ENCODE measurements at regions not wholly inside any gene's neighbourhood (a gene's known extent, or its start where the extent isn't known, plus 50 kb on each side); places are given as distances from the start of the nearest gene placed in this dataset.

DNA sequence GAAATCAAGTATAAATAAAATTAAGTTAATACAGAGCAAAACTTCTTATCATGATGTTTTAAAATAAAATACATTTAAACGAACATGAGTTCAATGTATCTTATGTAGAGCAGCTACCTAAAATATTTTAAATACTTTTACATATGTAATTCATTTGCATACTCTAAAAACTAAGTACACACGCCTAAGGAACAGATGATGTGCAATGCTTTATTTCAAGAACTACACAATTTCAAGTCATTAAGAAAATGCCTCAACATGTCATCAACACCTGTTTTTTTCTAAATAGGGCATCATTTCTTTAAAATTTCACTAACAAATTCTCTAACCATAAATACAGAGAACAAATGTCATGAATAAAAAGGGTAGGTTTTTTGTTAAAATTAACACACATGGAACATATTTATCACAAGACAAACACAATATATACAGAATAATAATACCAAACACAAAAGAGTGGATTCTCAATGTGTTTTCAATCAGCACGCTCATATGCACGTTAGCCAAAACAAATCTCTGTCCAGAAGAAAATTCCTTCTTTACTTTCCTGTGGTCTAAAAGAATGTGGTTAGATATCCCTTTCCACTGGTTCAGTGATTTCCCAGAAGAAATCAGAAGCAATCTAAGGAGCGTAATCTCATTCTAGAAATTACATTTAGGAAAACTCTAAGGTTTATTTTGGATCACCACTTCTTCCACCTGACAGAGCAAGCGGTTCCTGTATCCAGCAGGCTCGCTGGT, 73.0 kb upstream of the PFKP start:
- no peak overlapping the region for H3K4me2 ChIP-seq (ENCODE audit: low read depth, low read length)
- no peak overlapping the region for H2BK15ac ChIP-seq (ENCODE audit: low read depth, low read length)
- H2BK20ac ChIP-seq (ENCODE audit: low read depth, low read length): no peak overlapping the region
- H4K5ac ChIP-seq (ENCODE audit: low read depth, low read length): no peak overlapping the region
- no peak overlapping the region for H2AK9ac ChIP-seq (replicated peaks; ENCODE audit: low read depth, low read length, poor library complexity)
- no peaks in the 10 kb centered on the region for H3K9me1 ChIP-seq (ENCODE audit: insufficient read depth, low read length)
- ChIA-PET CTCF (no interaction called here), POLR2A (ENCODE audit: unreplicated experiment) (interaction anchor here (0.6 kb wide), 2 partner anchors 51 to 1017 kb away, joined by 5 to 8 read pairs; no protein-coding TSS in a partner anchor)
- no peak overlapping the region for H3K9ac ChIP-seq (ENCODE audit: low read depth, low read length)
- no peak overlapping the region for H4K8ac ChIP-seq (ENCODE audit: low read depth in 2 of 2, low read length in 2 of 2)
- BruUV-seq (replicated peaks): no TSS peak
- no peak overlapping the region for H2AFZ ChIP-seq (replicated peaks; ENCODE audit: low read length, poor library complexity)
- peaks cover 1% of the 10 kb centered on the region; the same call in 1 of the 2 replicates for H3K27me3 ChIP-seq (ENCODE audit: control insufficient read depth, insufficient read depth, low read length)
- intact Hi-C loops (cut with micrococcal nuclease): no loop called here
- H3K27ac ChIP-seq (ENCODE audit: insufficient read depth, low read length): no peak overlapping the region
- H3K18ac ChIP-seq (ENCODE audit: low read depth, low read length): no peak overlapping the region
- no peak overlapping the region for H3K4me3 ChIP-seq (ENCODE audit: insufficient read depth, low read depth, low read length)
- H3K9me3 ChIP-seq (ENCODE audit: control insufficient read depth, insufficient read depth, low read length): peaks cover 4% of the 10 kb centered on the region
- no peaks in the 10 kb centered on the region for H4K20me1 ChIP-seq (ENCODE audit: insufficient read depth, low read length)
- H2BK120ac ChIP-seq (ENCODE audit: low read depth, low read length): no peak overlapping the region
- H2AK5ac ChIP-seq (ENCODE audit: low read depth, low read length): no peak overlapping the region
- no CpG with 5 or more reads among the region's 7 CpGs for WGBS, 2 experiments (ENCODE audit: extremely low coverage in 2 of 2, insufficient read length in 1 of 2)
- H2BK5ac ChIP-seq (ENCODE audit: low read depth, low read length, poor library complexity, severe bottlenecking): no peak overlapping the region
- in situ Hi-C loops (cut with MboI; ENCODE audit: low sequenced_read_pairs): no loop called here
- H3K36me3 ChIP-seq (ENCODE audit: control insufficient read depth, insufficient read depth, low read length): no peaks in the 10 kb centered on the region
- H4K91ac ChIP-seq (ENCODE audit: insufficient read depth, low read depth, low read length): no peak overlapping the region
- no peak; the same call in 1 of the 2 replicates for ATAC-seq (ENCODE audit: low read depth)
- H3K79me1 ChIP-seq (ENCODE audit: low read depth in 1 of 2, low read length in 2 of 2): no peaks in the 10 kb centered on the region
- dilution Hi-C loops (cut with HindIII; ENCODE audit: low sequenced_read_pairs, unreplicated experiment): no loop called here
- peak; percentile 51 for DNase-seq
- no peak for TF ChIP-seq ELK1 (IDR thresholded peaks at IDR 0.05; ENCODE audit: borderline replicate concordance, low read depth, low read length)
- TF ChIP-seq NFE2L2 (IDR thresholded peaks at IDR 0.05; ENCODE audit: low read depth, low read length): no peak
- H3K56ac ChIP-seq (ENCODE audit: extremely low read depth, insufficient read depth, low read length): no peak overlapping the region
- no peak overlapping the region for H3K23ac ChIP-seq (ENCODE audit: low read depth, low read length)
- H3K4ac ChIP-seq (ENCODE audit: low read depth, low read length): no peak overlapping the region
- no peaks in the 10 kb centered on the region; the same call in 1 of the 2 replicates for H3K4me1 ChIP-seq (ENCODE audit: control insufficient read depth, insufficient read depth, low read length)
- H3K14ac ChIP-seq (replicated peaks; ENCODE audit: low read depth, low read length): no peak overlapping the region
